ENCODE measurements at regions not wholly inside any gene's neighbourhood (a gene's known extent, or its start where the extent isn't known, plus 50 kb on each side); places are given as distances from the start of the nearest gene placed in this dataset.

- Histone ChIP-seq H3K4me1 (ENCODE audit: low read length) (no peaks in the 10 kb centered on the region), H2AFZ (ENCODE audit: low read length) (no peak overlapping the region), H3K79me2 (ENCODE audit: low read length) (no peaks in the 10 kb centered on the region), H3K27me3 (replicated peaks; ENCODE audit: insufficient read depth, low read length) (peaks cover 99% of the 10 kb centered on the region), H3K4me2 (ENCODE audit: low read depth, low read length) (no peak overlapping the region), H3K9ac (ENCODE audit: low read length) (no peak overlapping the region), H3K27ac (ENCODE audit: low read length) (no peak overlapping the region), H4K20me1 (ENCODE audit: insufficient read depth, low read length) (no peaks in the 10 kb centered on the region), H3K9me2 (replicated peaks; ENCODE audit: insufficient read depth, low read length) (no peaks in the 10 kb centered on the region), H3K4me3 (ENCODE audit: low read length) (no peak overlapping the region), H3K9me3 (replicated peaks; ENCODE audit: insufficient read depth, low read length) (no peaks in the 10 kb centered on the region), H3F3A (ENCODE audit: insufficient read depth, low read length) (no peaks in the 10 kb centered on the region), H3K36me3 (replicated peaks; ENCODE audit: insufficient read depth, low read length) (no peaks in the 10 kb centered on the region)
- no peak for DNase-seq
- TF ChIP-seq, protein P1, sequence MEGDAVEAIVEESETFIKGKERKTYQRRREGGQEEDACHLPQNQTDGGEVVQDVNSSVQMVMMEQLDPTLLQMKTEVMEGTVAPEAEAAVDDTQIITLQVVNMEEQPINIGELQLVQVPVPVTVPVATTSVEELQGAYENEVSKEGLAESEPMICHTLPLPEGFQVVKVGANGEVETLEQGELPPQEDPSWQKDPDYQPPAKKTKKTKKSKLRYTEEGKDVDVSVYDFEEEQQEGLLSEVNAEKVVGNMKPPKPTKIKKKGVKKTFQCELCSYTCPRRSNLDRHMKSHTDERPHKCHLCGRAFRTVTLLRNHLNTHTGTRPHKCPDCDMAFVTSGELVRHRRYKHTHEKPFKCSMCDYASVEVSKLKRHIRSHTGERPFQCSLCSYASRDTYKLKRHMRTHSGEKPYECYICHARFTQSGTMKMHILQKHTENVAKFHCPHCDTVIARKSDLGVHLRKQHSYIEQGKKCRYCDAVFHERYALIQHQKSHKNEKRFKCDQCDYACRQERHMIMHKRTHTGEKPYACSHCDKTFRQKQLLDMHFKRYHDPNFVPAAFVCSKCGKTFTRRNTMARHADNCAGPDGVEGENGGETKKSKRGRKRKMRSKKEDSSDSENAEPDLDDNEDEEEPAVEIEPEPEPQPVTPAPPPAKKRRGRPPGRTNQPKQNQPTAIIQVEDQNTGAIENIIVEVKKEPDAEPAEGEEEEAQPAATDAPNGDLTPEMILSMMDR (IDR thresholded peaks at IDR 0.05; ENCODE audit: low read length): no peak
- TF ChIP-seq EZH2phosphoT487 (IDR thresholded peaks at IDR 0.05; ENCODE audit: low read length): no peak
These were observed 70.2 kb upstream of the GATA5 start for GRCh38 chr20:62545901-62546525.

DNA sequence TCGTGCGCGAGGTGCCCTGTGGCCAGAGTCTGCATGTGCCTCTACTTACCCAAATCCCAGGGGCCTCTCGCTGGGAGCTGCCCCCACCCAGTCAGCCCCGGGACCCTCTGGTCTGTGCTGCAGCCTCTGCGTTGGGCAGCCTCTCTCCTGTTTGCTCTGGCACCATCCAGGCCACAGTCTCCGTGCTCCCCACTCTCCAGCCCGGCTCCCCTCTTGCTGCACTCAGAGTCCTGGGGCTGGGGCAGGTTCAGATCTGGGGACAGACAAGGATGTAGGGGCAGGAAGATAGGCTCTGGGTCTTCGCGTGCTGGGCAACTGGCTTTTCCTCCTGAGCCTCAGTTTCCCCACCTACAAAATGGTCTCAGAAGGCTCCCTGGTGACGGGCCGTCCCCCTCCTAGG lies 70.8 kb upstream of the GATA5 start:
- H3K4me2 ChIP-seq (ENCODE audit: low read depth, low read length): no peak overlapping the region
- H3K27ac ChIP-seq (ENCODE audit: low read length): no peak overlapping the region
- H3K36me3 ChIP-seq (replicated peaks; ENCODE audit: insufficient read depth, low read length): no peaks in the 10 kb centered on the region
- H3K79me2 ChIP-seq (ENCODE audit: low read length): no peaks in the 10 kb centered on the region
- no peaks in the 10 kb centered on the region for H3K4me1 ChIP-seq (ENCODE audit: low read length)
- no peak overlapping the region for H3K4me3 ChIP-seq (ENCODE audit: low read length)
- no peak for DNase-seq
- H3K27me3 ChIP-seq (replicated peaks; ENCODE audit: insufficient read depth, low read length): peaks cover 99% of the 10 kb centered on the region
- no peak overlapping the region for H3K9ac ChIP-seq (ENCODE audit: low read length)
- H3F3A ChIP-seq (ENCODE audit: insufficient read depth, low read length): no peaks in the 10 kb centered on the region
- H4K20me1 ChIP-seq (ENCODE audit: insufficient read depth, low read length): no peaks in the 10 kb centered on the region
- H3K9me2 ChIP-seq (replicated peaks; ENCODE audit: insufficient read depth, low read length): no peaks in the 10 kb centered on the region
- no peaks in the 10 kb centered on the region for H3K9me3 ChIP-seq (replicated peaks; ENCODE audit: insufficient read depth, low read length)
- TF ChIP-seq, protein P1 (IDR thresholded peaks at IDR 0.05; ENCODE audit: low read length): no peak
- TF ChIP-seq EZH2 (optimal IDR thresholded peaks at IDR 0.05; ENCODE audit: low read depth, low read length): no peak
- TF ChIP-seq EZH2phosphoT487 (IDR thresholded peaks at IDR 0.05; ENCODE audit: low read length): no peak
- H2AFZ ChIP-seq (ENCODE audit: low read length): no peak overlapping the region

DNA sequence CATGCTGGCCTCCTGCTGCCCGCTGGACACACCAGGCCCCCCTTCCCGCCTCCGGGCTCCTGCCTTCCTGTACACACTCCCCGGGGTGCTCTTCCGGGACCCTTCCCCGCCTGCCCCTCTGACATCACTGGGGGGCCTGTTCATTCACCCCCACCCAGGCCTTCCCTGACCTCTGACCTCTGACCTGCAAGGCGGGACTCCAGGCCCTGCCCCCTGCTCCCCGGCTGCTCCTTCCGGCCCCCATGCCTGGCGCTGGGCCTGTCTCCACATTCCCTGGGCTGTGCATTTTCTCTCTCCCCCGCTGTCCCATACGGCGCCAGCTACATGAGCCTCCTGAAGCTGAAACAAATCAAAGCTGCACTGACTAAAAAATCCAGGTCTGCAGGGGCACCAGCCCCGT lies 71.6 kb upstream of the GATA5 start:
- Histone ChIP-seq H3K36me3 (replicated peaks; ENCODE audit: insufficient read depth, low read length) (no peaks in the 10 kb centered on the region), H3K4me3 (ENCODE audit: low read length) (no peak overlapping the region), H3K9me3 (replicated peaks; ENCODE audit: insufficient read depth, low read length) (no peaks in the 10 kb centered on the region), H3K27ac (ENCODE audit: low read length) (no peak overlapping the region), H3K27me3 (replicated peaks; ENCODE audit: insufficient read depth, low read length) (peaks cover 98% of the 10 kb centered on the region), H4K20me1 (ENCODE audit: insufficient read depth, low read length) (no peaks in the 10 kb centered on the region), H2AFZ (ENCODE audit: low read length) (no peak overlapping the region), H3K79me2 (ENCODE audit: low read length) (no peaks in the 10 kb centered on the region), H3K9me2 (replicated peaks; ENCODE audit: insufficient read depth, low read length) (no peaks in the 10 kb centered on the region), H3K4me2 (ENCODE audit: low read depth, low read length) (no peak overlapping the region), H3K9ac (ENCODE audit: low read length) (no peak overlapping the region), H3F3A (ENCODE audit: insufficient read depth, low read length) (no peaks in the 10 kb centered on the region), H3K4me1 (ENCODE audit: low read length) (no peaks in the 10 kb centered on the region)
- TF ChIP-seq EZH2 (optimal IDR thresholded peaks at IDR 0.05; ENCODE audit: low read depth, low read length) (no peak), EZH2phosphoT487 (IDR thresholded peaks at IDR 0.05; ENCODE audit: low read length) (no peak)
- TF ChIP-seq, protein P1 (IDR thresholded peaks at IDR 0.05; ENCODE audit: low read length): no peak
- DNase-seq: no peak
